ENCODE measurements at regions not wholly inside any gene's neighbourhood (a gene's known extent, or its start where the extent isn't known, plus 50 kb on each side); places are given as distances from the start of the nearest gene placed in this dataset.

DNA sequence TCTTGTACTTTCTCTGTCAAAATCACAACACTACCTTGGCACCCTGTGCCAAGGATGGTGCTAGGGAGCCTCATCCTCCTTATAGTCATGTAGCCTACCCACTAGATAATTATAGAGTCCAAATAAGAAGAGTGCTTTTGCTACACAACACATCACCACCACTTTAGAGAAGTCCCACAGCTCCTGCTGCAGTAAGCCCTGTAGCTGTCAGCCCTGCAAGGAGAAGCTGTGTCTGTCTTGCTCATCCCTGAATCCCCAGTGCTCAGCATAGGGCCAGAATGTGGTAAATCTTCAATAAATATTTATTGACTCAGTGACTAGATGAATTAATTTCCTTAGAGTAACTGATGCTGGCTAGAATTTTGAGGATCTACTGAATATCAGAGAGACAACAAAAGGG lies 190.8 kb downstream of the ZNF621 start:
- Histone ChIP-seq H3K79me2 (ENCODE audit: control insufficient read depth, insufficient read depth, low read length) (no peaks in the 10 kb centered on the region), H2AFZ (ENCODE audit: low read length) (no peak overlapping the region), H3K4me1 (ENCODE audit: control insufficient read depth, extremely low read depth, insufficient read depth, low read length) (no peaks in the 10 kb centered on the region), H3K27me3 (ENCODE audit: control insufficient read depth, insufficient read depth, low read length) (no peaks in the 10 kb centered on the region), H3K9ac (ENCODE audit: insufficient read depth, low read length) (no peak overlapping the region), H3K4me2 (ENCODE audit: extremely low read depth, insufficient read depth, low read length) (no peak overlapping the region), H3K36me3 (ENCODE audit: control insufficient read depth, insufficient read depth, low read length) (no peaks in the 10 kb centered on the region), H3K9me3 (ENCODE audit: control insufficient read depth, insufficient read depth, low read depth, low read length) (no peaks in the 10 kb centered on the region), H3K4me3 (replicated peaks in 1 of 4; ENCODE audit: control extremely low read depth in 1 of 4, insufficient read depth in 1 of 4, low read depth in 3 of 4, low read length in 4 of 4) (no peak overlapping the region), H4K20me1 (ENCODE audit: control insufficient read depth, extremely low read depth, insufficient read depth, low read length) (no peaks in the 10 kb centered on the region), H3K27ac (ENCODE audit: insufficient read depth, low read length) (no peak overlapping the region)
- TF ChIP-seq EZH2 (IDR thresholded peaks at IDR 0.05; ENCODE audit: low read length, missing control alignments), result no peak
- TF ChIP-seq, protein P1, sequence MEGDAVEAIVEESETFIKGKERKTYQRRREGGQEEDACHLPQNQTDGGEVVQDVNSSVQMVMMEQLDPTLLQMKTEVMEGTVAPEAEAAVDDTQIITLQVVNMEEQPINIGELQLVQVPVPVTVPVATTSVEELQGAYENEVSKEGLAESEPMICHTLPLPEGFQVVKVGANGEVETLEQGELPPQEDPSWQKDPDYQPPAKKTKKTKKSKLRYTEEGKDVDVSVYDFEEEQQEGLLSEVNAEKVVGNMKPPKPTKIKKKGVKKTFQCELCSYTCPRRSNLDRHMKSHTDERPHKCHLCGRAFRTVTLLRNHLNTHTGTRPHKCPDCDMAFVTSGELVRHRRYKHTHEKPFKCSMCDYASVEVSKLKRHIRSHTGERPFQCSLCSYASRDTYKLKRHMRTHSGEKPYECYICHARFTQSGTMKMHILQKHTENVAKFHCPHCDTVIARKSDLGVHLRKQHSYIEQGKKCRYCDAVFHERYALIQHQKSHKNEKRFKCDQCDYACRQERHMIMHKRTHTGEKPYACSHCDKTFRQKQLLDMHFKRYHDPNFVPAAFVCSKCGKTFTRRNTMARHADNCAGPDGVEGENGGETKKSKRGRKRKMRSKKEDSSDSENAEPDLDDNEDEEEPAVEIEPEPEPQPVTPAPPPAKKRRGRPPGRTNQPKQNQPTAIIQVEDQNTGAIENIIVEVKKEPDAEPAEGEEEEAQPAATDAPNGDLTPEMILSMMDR (conservative IDR thresholded peaks at IDR 0.05 in 1 of 2, IDR thresholded peaks at IDR 0.05 in 1 of 2; ENCODE audit: low read depth in 1 of 2, low read length in 2 of 2), result no peak
- DNase-seq (ENCODE audit: low read depth in 2 of 2), result no peak

DNA sequence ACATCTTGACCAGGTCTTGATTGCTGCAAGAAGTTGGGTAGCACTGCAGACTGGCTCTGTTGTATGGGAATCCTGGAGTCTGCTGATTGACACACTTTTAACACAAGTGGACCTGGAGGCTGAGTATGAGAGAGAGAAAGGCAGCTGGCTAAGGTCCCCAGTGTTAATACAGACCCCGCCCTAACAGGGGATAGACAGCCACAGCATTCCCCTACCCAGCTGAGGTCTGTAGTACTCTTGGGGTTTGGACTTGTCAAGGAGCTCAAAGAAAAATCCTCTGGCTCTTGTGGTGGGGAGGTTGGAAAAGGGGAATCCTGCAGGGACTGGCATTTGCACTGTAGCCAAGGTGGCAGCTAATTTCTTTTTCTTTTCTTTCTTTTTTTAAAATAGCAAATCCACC lies 192.7 kb downstream of the ZNF621 start:
- TF ChIP-seq EZH2 (IDR thresholded peaks at IDR 0.05; ENCODE audit: low read length, missing control alignments), result no peak
- TF ChIP-seq, protein P1 (conservative IDR thresholded peaks at IDR 0.05 in 1 of 2, IDR thresholded peaks at IDR 0.05 in 1 of 2; ENCODE audit: low read depth in 1 of 2, low read length in 2 of 2), result no peak
- H3K4me2 ChIP-seq (ENCODE audit: extremely low read depth, insufficient read depth, low read length), result no peak overlapping the region
- H3K4me1 ChIP-seq (ENCODE audit: control insufficient read depth, extremely low read depth, insufficient read depth, low read length), result no peaks in the 10 kb centered on the region
- no peak overlapping the region for H3K4me3 ChIP-seq (replicated peaks in 1 of 4; ENCODE audit: control extremely low read depth in 1 of 4, insufficient read depth in 1 of 4, low read depth in 3 of 4, low read length in 4 of 4)
- H3K79me2 ChIP-seq (ENCODE audit: control insufficient read depth, insufficient read depth, low read length), result no peaks in the 10 kb centered on the region
- H3K36me3 ChIP-seq (ENCODE audit: control insufficient read depth, insufficient read depth, low read length), result no peaks in the 10 kb centered on the region
- no peak overlapping the region for H2AFZ ChIP-seq (ENCODE audit: low read length)
- no peak for DNase-seq (ENCODE audit: low read depth in 2 of 2)
- H4K20me1 ChIP-seq (ENCODE audit: control insufficient read depth, extremely low read depth, insufficient read depth, low read length), result no peaks in the 10 kb centered on the region
- H3K9me3 ChIP-seq (ENCODE audit: control insufficient read depth, insufficient read depth, low read depth, low read length), result no peaks in the 10 kb centered on the region
- no peak overlapping the region for H3K9ac ChIP-seq (ENCODE audit: insufficient read depth, low read length)
- no peaks in the 10 kb centered on the region for H3K27me3 ChIP-seq (ENCODE audit: control insufficient read depth, insufficient read depth, low read length)
- H3K27ac ChIP-seq (ENCODE audit: insufficient read depth, low read length), result no peak overlapping the region

DNA sequence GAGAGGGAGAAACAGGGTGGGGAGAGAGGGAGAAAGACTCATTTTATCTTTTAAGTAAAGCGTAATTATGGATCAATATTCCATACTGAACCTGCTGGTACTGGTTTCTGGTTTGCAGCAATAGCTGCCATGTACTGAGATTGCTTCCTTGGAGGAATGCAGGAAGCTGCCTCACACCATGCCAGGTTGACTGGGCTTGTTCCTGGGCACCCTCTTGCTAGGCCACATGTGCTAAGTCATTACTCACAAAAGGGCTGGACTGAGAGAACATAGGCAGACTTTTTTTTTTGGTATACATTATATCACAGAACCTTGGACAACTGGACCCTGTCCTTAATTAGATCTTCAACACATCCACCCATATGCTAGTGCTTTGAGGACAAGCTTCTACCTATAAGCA lies 193.4 kb downstream of the ZNF621 start:
- no peak for DNase-seq (ENCODE audit: low read depth in 2 of 2)
- no peaks in the 10 kb centered on the region for H3K79me2 ChIP-seq (ENCODE audit: control insufficient read depth, insufficient read depth, low read length)
- no peaks in the 10 kb centered on the region for H3K4me1 ChIP-seq (ENCODE audit: control insufficient read depth, extremely low read depth, insufficient read depth, low read length)
- H3K4me3 ChIP-seq (replicated peaks in 1 of 4; ENCODE audit: control extremely low read depth in 1 of 4, insufficient read depth in 1 of 4, low read depth in 3 of 4, low read length in 4 of 4), result no peak overlapping the region
- H4K20me1 ChIP-seq (ENCODE audit: control insufficient read depth, extremely low read depth, insufficient read depth, low read length), result no peaks in the 10 kb centered on the region
- H3K9me3 ChIP-seq (ENCODE audit: control insufficient read depth, insufficient read depth, low read depth, low read length), result no peaks in the 10 kb centered on the region
- H3K27ac ChIP-seq (ENCODE audit: insufficient read depth, low read length), result no peak overlapping the region
- no peak for TF ChIP-seq EZH2 (IDR thresholded peaks at IDR 0.05; ENCODE audit: low read length, missing control alignments)
- TF ChIP-seq, protein P1 (conservative IDR thresholded peaks at IDR 0.05 in 1 of 2, IDR thresholded peaks at IDR 0.05 in 1 of 2; ENCODE audit: low read depth in 1 of 2, low read length in 2 of 2), result no peak
- H2AFZ ChIP-seq (ENCODE audit: low read length), result no peak overlapping the region
- no peak overlapping the region for H3K4me2 ChIP-seq (ENCODE audit: extremely low read depth, insufficient read depth, low read length)
- no peak overlapping the region for H3K9ac ChIP-seq (ENCODE audit: insufficient read depth, low read length)
- H3K27me3 ChIP-seq (ENCODE audit: control insufficient read depth, insufficient read depth, low read length), result no peaks in the 10 kb centered on the region
- no peaks in the 10 kb centered on the region for H3K36me3 ChIP-seq (ENCODE audit: control insufficient read depth, insufficient read depth, low read length)

Data from fibroblast of lung (primary cell).